ENCODE measurements at regions not wholly inside any gene's neighbourhood (a gene's known extent, or its start where the extent isn't known, plus 50 kb on each side); places are given as distances from the start of the nearest gene placed in this dataset.

GRCh38 chr5:135706474-135706873 lies 127.7 kb upstream of the CXCL14 start:
- Histone ChIP-seq H3K36me3 (ENCODE audit: insufficient read depth, low read length) (no peaks in the 10 kb centered on the region), H3K27ac (ENCODE audit: low read depth in 1 of 2, low read length in 2 of 2) (no peak overlapping the region), H3K4me3 (ENCODE audit: low read length) (no peak overlapping the region), H3K27me3 (ENCODE audit: control insufficient read depth in 1 of 2, insufficient read depth in 2 of 2, low read length in 2 of 2) (peaks cover 0 to 3% of the 10 kb centered on the region in 2 experiments), H3K4me1 (ENCODE audit: insufficient read depth, low read length) (no peaks in the 10 kb centered on the region), H3K9me3 (ENCODE audit: control insufficient read depth in 1 of 2, insufficient read depth in 1 of 2, low read length in 2 of 2) (peaks cover 0 to 8% of the 10 kb centered on the region in 2 experiments)
- POLR2A ChIA-PET = no interaction called here
- no peak for DNase-seq
- Mint-ChIP-seq H3K4me1 (ENCODE audit: low read depth) (no peaks in the 10 kb centered on the region), H3K4me3 (no peak overlapping the region), H3K27ac (no peak overlapping the region), H3K27me3 (peaks cover 19% of the 10 kb centered on the region), H3K36me3 (ENCODE audit: low read depth) (no peaks in the 10 kb centered on the region), H3K9me3 (no peaks in the 10 kb centered on the region)
- ATAC-seq (ENCODE audit: poor library complexity) = no peak
- no peak for TF ChIP-seq CTCF (IDR thresholded peaks at IDR 0.05)
- intact Hi-C loops (cut with DNase I, micrococcal nuclease) = no loop called here
- CTCF ChIA-PET = no interaction called here

- H3K4me1 Mint-ChIP-seq (ENCODE audit: low read depth) = no peaks in the 10 kb centered on the region
- no peaks in the 10 kb centered on the region for H3K36me3 Mint-ChIP-seq (ENCODE audit: low read depth)
- Histone ChIP-seq H3K27me3 (ENCODE audit: control insufficient read depth in 1 of 2, insufficient read depth in 2 of 2, low read length in 2 of 2) (peaks cover 0 to 3% of the 10 kb centered on the region in 2 experiments), H3K36me3 (ENCODE audit: insufficient read depth, low read length) (no peaks in the 10 kb centered on the region), H3K4me1 (ENCODE audit: insufficient read depth, low read length) (no peaks in the 10 kb centered on the region), H3K27ac (ENCODE audit: low read depth in 1 of 2, low read length in 2 of 2) (no peak overlapping the region), H3K9me3 (ENCODE audit: control insufficient read depth in 1 of 2, insufficient read depth in 1 of 2, low read length in 2 of 2) (peaks cover 0 to 8% of the 10 kb centered on the region in 2 experiments), H3K4me3 (ENCODE audit: low read length) (no peak overlapping the region)
- ChIA-PET POLR2A (no interaction called here), CTCF (no interaction called here)
- H3K27me3 Mint-ChIP-seq = peaks cover 19% of the 10 kb centered on the region
- no peak for ATAC-seq (ENCODE audit: poor library complexity)
- no peak for DNase-seq
- no peak overlapping the region for H3K27ac Mint-ChIP-seq
- no peaks in the 10 kb centered on the region for H3K9me3 Mint-ChIP-seq
- TF ChIP-seq CTCF (IDR thresholded peaks at IDR 0.05) = no peak
- no peak overlapping the region for H3K4me3 Mint-ChIP-seq
- intact Hi-C loops (cut with DNase I, micrococcal nuclease) = no loop called here
These were observed 127.2 kb upstream of the CXCL14 start for GRCh38 chr5:135705941-135706466.

GRCh38 chr5:135705141-135705631 lies 126.4 kb upstream of the CXCL14 start:
- POLR2A ChIA-PET = no interaction called here
- no peaks in the 10 kb centered on the region for H3K4me1 Mint-ChIP-seq (ENCODE audit: low read depth)
- CTCF ChIA-PET = no interaction called here

More at GRCh38 chr5:135705141-135705631, 126.4 kb upstream of the CXCL14 start:
- peaks cover 14% of the 10 kb centered on the region for H3K27me3 Mint-ChIP-seq
- Histone ChIP-seq H3K4me1 (ENCODE audit: insufficient read depth, low read length) (no peaks in the 10 kb centered on the region), H3K27ac (ENCODE audit: low read depth in 1 of 2, low read length in 2 of 2) (no peak overlapping the region), H3K36me3 (ENCODE audit: insufficient read depth, low read length) (no peaks in the 10 kb centered on the region), H3K4me3 (ENCODE audit: low read length) (no peak overlapping the region), H3K9me3 (ENCODE audit: control insufficient read depth in 1 of 2, insufficient read depth in 1 of 2, low read length in 2 of 2) (peaks cover 0 to 14% of the 10 kb centered on the region in 2 experiments), H3K27me3 (ENCODE audit: control insufficient read depth in 1 of 2, insufficient read depth in 2 of 2, low read length in 2 of 2) (peaks cover 0 to 3% of the 10 kb centered on the region in 2 experiments)
- no peaks in the 10 kb centered on the region for H3K9me3 Mint-ChIP-seq
- ATAC-seq (ENCODE audit: poor library complexity) (no peak), DNase-seq (no peak)
- H3K4me3 Mint-ChIP-seq = no peak overlapping the region
- no peak overlapping the region for H3K27ac Mint-ChIP-seq
- no peaks in the 10 kb centered on the region for H3K36me3 Mint-ChIP-seq (ENCODE audit: low read depth)
- intact Hi-C loops (cut with DNase I, micrococcal nuclease) = no loop called here
- no peak for TF ChIP-seq CTCF (IDR thresholded peaks at IDR 0.05)

All from CD4-positive, alpha-beta T cell (primary cell).